Middle frontal gyrus (tissue), 1 donor: ENCODE measurements at regions not wholly inside any gene's neighbourhood (a gene's known extent, or its start where the extent isn't known, plus 50 kb on each side); places are given as distances from the start of the nearest gene placed in this dataset.
"Not testable (repeated sequence)": the region's sequence is repeated elsewhere in the genome, so short reads cannot be mapped to it uniquely, and the experiment has no call there.

Experiments used
- DNase-seq: peaks from one replicate; pipeline ENCODE4 v3.0.0-alpha.2; 2015; ENCODE audit warnings: low spot score; ENCODE audit errors: extremely low spot score

DNA sequence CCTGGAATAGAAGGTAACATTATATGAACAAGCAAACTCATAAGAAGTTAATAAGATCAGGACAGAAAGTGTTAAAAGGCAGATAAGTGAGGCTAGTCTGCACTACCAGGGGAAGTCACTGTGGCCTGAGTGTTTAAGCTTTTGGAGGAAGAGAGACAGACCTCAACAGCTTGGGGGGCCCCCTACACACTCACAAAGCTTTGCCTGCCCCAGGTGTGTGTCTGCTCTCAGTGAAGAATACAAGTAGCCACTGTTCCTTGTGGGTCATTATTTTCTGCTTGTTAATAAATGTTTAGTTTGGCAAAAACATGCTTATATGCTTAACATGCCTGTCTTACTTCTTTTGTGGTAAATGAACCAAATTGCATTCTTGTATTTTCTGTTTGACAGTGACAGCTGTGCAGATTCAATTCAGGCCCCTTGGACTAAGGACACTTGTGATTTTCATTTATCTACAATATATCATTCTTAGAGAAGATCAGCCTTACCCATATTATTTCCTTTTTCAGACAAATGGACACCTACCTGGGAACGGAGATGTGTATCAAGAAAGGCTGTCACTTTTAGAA is 50.7 kb upstream of the C12orf71 start:
- DNase-seq: no peak

DNA sequence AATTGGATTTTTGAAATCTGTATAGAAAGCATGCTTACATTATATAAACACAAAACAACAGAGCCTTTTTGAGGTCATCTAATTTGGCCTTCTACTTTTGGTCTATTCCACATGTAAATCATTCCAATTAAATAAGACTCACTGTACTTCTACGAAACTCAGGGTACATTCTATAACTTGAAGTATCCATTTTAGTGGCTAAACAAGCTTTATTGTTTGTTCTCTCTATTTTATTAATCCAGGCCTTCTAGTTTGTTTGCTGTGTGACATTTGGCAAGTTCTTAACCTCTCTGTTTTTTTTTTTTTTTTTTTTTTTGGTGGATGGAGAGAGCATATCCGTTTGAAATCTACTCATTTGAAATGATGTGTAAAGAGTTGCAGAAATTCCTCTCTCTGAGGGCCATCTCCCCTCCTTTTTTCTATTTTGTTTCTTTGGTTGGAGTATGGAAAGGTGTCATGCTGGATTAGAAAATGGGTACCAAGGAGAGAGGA is 58.1 kb upstream of the C12orf71 start:
- DNase-seq: no peak

DNA sequence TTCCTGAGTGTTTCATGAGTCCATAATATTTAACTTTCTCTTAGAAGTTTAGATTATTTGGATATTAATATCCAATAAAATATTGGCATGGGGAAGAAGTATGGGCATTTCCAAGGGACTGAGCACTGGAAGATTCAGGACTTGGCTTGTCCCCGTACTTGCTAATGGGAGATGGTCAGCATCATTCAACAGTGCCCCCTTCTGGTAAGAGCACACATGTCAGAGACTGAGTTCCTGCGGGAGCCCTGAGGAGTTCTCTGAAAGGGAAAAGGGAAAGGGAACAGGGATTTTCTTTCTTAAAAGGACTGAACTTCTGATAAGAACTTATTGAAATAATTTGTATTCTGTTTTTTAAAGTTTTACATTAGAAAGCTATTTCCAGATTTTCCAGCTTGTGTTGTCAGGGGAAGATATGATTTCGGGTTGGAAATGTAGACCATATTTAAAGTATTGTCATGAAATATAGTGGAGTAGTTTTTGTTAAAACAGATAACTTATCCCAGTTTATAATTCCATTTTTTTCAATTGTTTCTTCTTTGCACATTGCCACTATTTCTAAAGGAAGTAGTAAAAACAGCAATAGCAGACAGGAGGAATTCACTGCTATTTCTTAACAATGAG is 59.8 kb upstream of the C12orf71 start:
- peak; percentile 47 for DNase-seq

DNA sequence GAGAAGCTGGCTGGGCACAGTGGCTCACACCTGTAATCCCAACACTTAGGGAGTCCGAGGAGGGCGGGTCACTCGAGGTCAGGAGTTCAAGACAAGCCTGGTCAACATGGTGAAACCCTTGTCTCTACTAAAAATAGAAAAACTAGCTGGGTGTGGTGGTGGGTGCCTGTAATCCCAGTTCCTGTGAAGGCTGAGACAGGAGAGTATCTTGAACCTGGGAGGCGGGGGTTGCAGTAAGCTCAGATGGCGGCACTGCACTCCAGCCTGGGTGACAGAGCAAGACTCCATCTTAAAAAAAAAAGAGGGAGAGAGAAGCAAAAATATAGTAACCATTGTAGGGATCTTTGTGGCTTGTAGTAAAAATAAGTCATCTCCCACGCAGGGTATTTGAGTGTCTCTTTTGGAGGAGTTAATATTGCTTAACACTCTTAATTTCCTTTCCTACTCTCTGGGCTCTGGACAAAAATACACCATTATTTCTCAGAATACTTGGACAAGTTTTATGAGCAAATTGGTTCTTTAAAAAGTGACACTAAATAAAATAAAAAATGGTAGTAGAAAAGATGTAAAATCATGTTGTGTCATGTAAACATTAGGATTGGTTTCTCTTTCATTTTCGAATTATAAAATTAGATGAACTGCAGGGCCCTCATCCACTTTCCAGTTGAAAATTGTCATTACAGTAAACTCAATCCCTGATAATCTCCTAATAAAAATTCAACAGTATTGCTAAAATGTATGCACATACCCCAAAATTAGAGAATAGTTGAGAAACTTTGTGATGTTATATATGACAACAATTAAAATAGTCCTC is 61.1 kb upstream of the C12orf71 start:
- no peak for DNase-seq

DNA sequence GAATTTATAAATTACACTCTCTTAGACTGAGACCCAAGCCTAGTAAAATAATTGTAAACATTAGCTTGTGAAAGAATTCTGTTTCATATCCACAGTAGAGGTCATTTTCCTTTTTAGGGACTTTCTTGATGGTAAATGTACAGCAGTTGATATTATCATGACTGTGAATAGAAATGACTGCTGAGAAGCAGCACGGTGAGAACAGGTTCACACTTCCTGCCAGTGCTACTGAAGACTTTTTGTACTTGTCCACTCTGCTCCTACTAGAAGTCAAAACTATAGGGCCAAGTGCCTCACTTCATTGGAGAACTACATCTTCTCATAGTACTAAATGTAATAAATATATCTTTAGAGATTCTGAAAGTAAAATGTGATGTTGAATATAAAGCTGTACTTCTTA is 63.3 kb upstream of the C12orf71 start:
- not testable (repeated sequence) for DNase-seq

DNA sequence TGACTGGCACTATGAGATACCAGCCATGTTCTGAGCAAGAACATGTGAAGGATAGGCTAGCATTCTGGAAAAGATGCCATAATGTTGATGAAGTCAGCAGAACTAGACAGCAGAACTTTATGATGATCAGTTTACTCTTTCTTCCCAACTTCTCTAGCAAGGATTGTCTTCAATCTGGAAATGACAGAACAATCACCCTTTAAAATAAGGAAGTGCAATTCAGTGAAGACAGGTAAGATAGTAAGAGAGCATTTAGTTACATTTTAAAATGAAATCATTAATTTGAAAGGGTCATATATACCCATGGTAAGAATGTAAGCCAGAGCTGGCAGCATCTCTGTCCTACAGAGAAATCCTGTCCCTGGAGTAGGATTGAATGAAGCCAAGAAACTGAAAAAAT is 66.0 kb upstream of the C12orf71 start:
- no peak for DNase-seq

DNA sequence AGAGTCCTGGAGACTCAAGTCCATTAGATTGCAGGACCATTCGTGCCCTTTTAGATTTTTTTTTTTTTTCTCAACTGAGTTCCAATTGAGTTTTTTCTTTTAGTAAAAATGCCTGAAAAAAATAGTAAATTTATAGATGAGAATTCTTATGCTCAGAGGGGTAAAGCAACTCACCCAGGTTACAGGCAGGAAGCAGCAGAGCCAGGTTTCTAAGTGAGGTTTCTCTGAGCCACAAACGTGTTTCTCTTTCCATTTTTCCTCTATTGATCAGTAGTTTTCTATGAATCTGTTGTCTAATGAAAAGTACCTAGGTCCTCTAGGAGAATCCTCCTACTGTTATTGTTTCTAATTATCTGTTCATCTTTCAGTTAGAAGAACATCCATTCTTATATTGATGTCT is 66.4 kb upstream of the C12orf71 start:
- DNase-seq: no peak

DNA sequence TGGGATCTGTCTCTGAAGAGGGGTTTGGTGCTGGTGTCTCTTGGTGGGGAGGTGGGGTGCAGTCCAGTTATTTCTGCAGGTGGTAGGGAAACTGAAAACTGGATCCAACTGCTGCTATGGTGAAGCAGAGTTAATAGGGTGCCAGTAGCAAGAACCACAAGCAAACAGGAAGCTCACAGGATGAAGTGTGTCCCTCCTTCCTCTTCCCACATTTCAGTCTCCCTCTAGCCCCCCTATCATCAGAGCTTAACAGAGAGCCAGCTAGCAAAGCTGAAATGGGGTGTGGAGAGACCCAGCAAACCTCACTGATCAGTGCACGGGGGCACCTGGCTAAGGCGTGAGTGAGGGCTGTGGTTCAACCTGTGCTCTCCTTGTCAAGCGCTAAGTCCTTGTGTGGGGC is 69.1 kb upstream of the C12orf71 start:
- no peak for DNase-seq

DNA sequence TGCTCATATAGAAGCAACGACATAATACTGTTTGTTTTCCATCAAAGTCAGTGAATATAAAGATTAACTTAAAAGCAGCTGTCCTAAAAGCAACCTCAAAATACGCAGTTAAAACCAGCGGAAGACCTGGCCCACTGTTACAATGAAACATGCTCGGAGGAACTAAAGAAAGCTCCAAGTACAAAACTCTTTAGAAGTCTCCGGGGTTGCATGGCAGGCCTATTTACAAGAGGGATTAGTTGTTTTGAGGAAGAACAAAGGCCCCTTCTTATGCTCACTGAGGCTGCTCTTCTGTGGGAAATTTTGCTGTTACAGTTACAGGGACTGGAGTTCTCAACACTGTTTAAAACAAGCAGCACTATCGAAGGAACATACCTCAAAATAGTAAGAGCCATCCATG is 75.9 kb upstream of the C12orf71 start:
- no peak for DNase-seq

DNA sequence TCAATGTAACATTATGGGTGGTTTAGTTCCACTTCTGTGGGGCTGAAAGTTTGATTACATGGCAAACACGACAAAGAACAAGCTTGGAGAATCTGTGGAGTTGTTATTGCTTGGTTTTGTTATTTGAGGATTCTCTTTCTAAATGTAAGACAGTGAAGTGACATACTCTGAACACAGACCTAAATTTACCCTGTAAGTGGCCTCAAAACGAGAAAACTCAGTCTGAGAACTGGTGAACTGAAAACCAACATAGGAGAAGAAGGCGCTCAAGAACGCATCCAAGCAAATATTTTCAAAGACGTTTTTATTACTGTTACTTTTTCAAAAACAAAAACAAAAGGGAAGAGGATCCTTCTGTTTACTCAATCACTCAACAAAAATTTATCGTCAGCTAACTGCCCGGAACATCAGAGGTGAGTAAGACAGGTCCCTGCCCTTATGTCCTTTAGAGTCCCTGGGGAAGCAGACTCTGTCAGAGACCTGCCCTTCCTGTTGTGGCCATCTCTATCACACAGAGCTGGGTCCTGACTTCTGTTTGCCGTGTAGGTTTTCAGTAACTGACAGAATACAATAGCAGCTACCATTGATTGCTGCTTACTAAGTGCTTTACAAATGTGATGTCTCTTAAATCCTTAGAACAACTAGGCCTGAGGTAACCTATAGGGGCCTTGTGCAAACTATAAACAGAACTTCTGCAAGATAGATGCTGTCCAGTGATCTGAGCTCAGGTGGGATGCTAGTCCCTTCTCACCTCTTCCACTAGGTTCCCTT is 79.3 kb upstream of the C12orf71 start:
- no peak for DNase-seq

DNA sequence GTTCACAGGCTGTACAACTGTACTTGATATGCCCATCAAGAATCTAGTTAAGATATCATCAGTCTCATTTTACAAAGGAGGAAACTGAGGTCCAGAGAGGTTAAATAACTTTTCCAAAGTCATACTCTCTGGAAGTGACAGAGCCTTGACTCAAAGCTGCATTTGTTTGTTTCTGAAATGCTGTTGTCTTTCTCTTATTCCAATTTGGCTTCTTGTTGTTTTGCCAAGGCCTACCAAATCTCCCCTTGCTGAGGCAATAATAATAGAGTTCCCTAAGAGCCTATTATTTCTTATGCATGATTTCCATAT is 79.8 kb upstream of the C12orf71 start:
- no peak for DNase-seq

DNA sequence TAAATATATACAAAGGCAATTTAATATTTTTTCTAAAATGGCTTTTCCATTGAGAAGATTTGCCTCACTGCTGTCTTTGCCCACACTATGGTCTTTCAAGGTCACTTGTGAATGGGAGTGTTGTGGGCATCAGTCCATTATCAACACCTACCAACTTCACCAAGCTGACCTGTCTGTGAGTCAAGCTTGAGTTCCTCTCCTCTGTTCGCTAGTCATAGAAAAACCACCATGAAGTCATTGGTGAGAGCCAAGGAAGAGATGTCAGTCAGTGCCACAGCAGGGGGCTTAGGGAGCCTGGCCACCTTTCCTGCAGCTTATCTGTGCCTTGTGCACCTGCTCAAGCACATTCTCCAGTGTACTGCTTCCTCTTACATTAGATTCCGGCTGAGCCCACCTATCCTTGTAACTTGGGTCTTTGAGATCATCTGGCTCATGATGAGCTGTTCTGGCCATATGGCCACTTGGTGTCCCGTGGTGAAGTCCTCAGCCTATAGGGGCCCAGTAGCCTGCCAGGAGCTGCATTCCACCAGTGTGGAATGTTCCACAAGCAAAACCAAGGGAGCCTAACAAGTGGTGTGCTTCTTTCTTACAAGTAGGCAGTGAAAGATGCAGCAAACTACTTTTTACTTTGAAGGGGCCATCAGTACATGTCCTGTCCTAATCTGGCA is 80.8 kb upstream of the C12orf71 start:
- no peak for DNase-seq

DNA sequence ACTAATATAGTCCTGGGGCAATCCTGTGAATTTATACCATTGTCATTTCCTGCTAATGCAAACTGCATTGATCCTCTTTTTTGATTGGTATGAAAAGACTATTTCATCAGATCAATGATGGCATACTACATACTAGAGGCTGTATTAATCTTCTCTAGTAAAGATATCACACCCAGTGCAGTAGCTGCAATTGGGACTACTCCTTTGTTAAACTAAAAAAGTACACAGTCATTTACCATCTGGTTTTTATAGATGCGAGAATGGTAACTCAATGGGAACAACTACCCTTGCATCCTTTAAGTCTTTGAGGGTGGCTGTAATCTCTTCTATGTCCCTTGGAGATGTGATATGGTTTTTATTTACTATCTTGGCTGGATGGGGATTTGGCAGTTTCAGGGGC is 80.2 kb upstream of the STK38L start:
- no peak for DNase-seq

DNA sequence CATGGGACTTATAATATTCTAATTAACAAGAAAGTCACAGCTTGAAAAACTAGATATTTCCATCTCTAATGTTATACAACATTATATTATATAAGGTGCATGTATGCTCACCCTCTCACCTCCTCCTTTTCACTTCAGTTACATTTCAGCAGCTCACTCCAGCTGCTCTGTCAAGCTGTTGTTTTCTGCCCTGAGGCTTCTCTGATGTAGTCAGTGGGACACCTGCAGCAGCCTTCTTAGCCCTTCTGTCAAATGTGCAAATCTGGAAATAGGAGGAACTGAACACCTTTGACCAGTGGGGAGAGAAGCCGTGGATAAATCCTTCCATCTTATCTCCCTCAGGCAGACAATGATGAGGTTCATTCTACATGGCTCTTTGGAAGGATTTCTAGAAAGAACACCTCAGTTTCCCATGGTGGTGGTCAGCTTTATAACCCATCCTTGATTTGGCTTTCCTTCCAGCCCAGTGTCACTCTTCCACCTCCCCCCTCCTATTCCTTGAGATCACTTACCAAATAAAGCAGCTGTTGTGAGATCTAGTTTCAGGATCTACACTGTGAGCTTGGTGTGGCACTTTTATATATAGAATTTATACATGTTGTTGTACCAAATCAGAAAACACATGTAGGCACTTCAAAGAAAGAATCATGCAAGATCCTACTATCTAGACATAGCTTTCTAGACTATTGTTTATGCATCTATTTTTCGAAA is 79.6 kb upstream of the STK38L start:
- DNase-seq: no peak

DNA sequence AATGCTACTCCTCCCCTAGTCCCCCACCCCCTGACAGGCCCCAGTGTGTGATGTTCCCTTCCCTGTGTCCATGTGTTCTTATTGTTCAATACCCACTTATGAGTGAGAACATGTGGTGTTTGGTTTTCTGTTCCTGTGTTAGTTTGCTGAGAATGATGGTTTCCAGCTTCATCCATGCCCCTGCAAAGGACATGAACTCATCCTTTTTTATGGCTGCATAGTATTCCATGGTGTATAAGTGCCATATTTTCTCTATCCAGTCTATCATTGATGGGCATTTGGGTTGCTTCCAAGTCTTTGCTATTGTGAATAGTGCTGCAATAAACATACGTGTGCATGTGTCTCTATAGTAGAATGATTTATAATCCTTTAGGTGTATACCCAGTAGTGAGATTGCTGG is 78.1 kb upstream of the STK38L start:
- DNase-seq: not testable (repeated sequence)

DNA sequence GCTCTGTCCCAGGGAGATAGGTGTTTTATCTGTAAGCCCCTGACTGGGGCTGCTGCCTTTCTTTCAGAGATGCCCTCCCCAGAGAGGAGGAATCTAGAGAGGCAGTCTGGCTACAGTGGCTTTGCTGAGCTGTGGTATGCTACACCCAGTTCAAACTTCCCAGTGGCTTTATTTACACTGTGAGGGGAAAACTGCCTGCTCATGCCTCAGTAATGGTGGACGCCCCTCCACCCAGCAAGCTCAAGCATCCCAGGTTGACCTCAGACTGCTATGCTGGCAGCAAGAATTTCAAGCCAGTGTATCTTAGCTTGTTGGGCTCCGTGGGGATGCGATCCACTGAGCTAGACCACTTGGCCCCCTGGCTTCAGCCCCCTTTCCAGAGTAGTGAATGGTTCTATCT is 72.6 kb upstream of the STK38L start:
- not testable (repeated sequence) for DNase-seq

DNA sequence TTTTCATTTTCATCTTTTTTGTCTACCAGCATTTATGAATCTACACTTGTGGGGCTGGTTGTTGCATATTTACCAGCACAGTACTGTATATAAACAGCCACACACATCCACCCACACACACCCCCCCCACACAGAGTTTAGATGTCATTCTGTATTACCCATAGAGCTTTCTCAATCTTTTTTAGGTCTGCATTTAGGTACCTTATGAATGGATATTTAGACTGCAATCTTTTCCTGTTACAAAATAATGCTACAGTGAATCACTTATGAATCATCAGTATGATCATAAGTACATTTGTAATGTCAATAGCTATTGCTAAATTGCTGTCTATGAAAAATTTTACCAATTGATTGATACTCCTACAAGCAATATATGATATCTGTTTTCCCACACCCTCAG is 67.3 kb upstream of the STK38L start:
- no peak for DNase-seq

DNA sequence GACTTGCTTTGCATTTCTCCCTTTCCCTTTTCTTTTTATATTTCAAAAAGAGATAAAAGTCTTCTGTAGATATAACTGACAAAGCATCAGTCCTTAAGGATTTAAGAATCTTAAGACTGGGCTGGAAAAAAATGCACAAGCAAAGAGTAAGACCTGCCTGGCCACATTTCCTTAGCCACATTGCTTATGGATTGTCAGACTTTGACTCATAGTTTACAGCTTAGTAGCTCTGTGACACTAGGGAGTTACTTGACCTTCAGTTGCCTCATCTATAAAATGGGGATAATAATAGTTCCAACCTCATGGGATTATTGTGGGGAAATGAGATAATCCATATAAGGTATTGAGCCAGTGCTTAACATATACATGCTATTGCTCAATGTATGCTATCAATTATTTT is 66.4 kb upstream of the STK38L start:
- no peak for DNase-seq

DNA sequence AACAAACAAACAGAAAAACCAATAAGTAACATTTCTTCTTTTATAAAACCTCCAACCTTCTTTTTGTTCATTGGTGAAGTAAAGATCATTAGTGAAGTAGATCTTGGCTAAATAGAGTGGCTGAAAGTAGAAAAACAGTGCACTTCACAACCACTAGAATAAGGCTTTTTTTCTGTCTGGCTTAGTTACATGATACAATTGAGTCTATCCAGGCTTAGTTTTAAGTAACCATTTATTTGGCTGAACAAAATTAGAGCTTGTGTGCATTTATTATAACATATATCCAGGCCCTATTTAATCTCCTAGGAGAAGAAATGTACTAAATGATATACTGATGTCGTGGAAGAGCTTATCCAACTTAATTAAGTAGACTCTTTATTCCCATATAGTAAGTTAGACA is 65.8 kb upstream of the STK38L start:
- DNase-seq: no peak

DNA sequence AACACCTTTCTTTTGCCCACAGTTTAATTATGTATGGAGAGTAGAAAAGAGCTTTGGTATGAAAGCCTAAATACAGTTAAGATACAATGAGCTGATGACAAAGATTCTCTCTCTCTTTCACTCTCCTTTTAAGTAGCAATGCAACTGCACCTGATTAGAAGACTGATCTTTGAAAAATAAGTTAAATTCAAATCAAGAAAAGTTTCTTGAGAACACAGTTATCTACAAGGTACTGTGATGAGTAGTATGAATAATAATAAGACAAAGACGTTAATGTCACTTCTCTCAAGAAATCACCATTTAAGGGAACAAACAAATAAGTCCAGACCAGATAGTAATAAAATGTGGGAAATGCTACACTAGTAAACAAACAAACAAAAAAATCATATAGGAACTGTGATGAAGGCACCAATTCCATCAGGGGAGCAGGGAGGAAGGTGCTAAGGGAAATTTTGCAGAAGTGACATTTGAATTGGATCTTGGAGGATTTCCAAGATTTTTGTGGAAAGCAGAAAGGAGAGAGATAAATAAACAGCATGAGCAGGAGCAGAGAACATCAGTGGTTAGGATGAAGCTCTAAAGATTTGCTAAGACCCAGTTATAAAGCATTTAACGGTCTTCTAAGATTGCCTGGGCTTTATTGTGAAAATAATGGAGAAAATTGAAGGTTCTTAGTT is 65.2 kb upstream of the STK38L start:
- DNase-seq: no peak
